ENCODE measurements at regions not wholly inside any gene's neighbourhood (a gene's known extent, or its start where the extent isn't known, plus 50 kb on each side); places are given as distances from the start of the nearest gene placed in this dataset.
"Not testable (repeated sequence)": the region's sequence is repeated elsewhere in the genome, so short reads cannot be mapped to it uniquely, and the experiment has no call there.

DNA sequence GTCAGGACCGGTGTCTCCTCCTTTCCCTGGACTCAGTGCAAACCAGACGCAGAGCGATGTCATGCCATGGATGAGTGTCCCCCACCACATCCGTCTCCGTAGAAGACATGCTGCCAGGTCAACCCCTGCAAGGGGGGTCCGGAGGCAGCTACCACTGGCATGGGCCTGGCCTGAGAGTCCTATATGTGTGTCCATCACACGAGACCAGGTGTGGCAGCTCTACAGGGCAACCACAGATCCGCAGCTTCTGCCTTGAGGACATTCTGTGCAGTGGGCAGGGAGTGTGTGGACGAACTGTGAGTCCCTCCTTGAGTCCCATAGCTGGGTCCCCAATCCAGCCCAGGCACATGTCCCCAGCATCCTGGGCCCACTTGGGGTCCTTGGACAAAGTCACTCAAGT lies 133.6 kb downstream of the TNFRSF13B start:
- TF ChIP-seq, protein P1, sequence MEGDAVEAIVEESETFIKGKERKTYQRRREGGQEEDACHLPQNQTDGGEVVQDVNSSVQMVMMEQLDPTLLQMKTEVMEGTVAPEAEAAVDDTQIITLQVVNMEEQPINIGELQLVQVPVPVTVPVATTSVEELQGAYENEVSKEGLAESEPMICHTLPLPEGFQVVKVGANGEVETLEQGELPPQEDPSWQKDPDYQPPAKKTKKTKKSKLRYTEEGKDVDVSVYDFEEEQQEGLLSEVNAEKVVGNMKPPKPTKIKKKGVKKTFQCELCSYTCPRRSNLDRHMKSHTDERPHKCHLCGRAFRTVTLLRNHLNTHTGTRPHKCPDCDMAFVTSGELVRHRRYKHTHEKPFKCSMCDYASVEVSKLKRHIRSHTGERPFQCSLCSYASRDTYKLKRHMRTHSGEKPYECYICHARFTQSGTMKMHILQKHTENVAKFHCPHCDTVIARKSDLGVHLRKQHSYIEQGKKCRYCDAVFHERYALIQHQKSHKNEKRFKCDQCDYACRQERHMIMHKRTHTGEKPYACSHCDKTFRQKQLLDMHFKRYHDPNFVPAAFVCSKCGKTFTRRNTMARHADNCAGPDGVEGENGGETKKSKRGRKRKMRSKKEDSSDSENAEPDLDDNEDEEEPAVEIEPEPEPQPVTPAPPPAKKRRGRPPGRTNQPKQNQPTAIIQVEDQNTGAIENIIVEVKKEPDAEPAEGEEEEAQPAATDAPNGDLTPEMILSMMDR (IDR thresholded peaks at IDR 0.05; ENCODE audit: extremely low read depth in 1 of 2, insufficient read depth in 1 of 2, low read depth in 1 of 2, low read length in 2 of 2) = not testable (repeated sequence)
- not testable (repeated sequence) for TF ChIP-seq POLR2AphosphoS5 (IDR thresholded peaks at IDR 0.05; ENCODE audit: insufficient read depth, low read depth, low read length); POLR2A (IDR thresholded peaks at IDR 0.05; ENCODE audit: low read depth, low read length); EZH2 (IDR thresholded peaks at IDR 0.05; ENCODE audit: borderline replicate concordance, low read depth, low read length, severe bottlenecking)

Measured in endothelial cell of umbilical vein (primary cell).